PC-3 (cell line): ENCODE measurements at regions not wholly inside any gene's neighbourhood (a gene's known extent, or its start where the extent isn't known, plus 50 kb on each side); places are given as distances from the start of the nearest gene placed in this dataset.
"Not testable (repeated sequence)": the region's sequence is repeated elsewhere in the genome, so short reads cannot be mapped to it uniquely, and the experiment has no call there.

Experiments used
- ATAC-seq: fragments of 200-7000 bp; cut with Tn5 transposase; 2 replicates; pipeline ENCODE4 v1.9.1; 2020; ENCODE audit warnings: mild to moderate bottlenecking, moderate library complexity
- BruUV-seq: library from RNA; stranded (reverse); fragments of 400-500 nt; replicated peaks from 2 replicates; lab custom pipeline; 2021; lab: Mats Ljungman, UMichigan
- CTCF ChIA-PET: fragments of 300-600 bp; sonication (Branson Sonifier 250); formaldehyde crosslinking; loops from one replicate; lab custom pipeline; 2022; ENCODE audit warnings: antibody characterized with exemption; lab: Charles Lee
- POLR2A ChIA-PET: fragments of 300-600 bp; sonication (Branson Sonifier 250); formaldehyde crosslinking; loops from one replicate; lab custom pipeline; 2022; ENCODE audit warnings: antibody characterized with exemption; ENCODE audit not compliant: unreplicated experiment; lab: Charles Lee
- DNase-seq: peaks from one replicate; pipeline ENCODE4 v3.0.0-alpha.2; 2015
- H2AFZ ChIP-seq: fragments of 300-600 bp; sonication (generic); 2 replicates; pipeline ENCODE4 v1.6.0; 2016; ENCODE audit warnings: antibody characterized with exemption, low read length
- H3F3A ChIP-seq: fragments of 300-600 bp; sonication (generic); one replicate; pipeline ENCODE4 v1.6.0; 2017; ENCODE audit warnings: antibody characterized with exemption, low read length, control low read depth, mild to moderate bottlenecking; ENCODE audit not compliant: unreplicated experiment
- H3K27ac ChIP-seq: fragments of 300-600 bp; sonication (generic); 2 replicates; pipeline ENCODE4 v1.5.1; 2016; ENCODE audit warnings: mild to moderate bottlenecking, low read length
- H3K27me3 ChIP-seq: fragments of 300-600 bp; sonication (generic); 2 replicates; pipeline ENCODE4 v1.6.1; 2016; ENCODE audit warnings: low read length, mixed read lengths
- H3K36me3 ChIP-seq: fragments of 300-600 bp; sonication (generic); 2 replicates; pipeline ENCODE4 v1.6.1; 2016; ENCODE audit warnings: low read depth, mixed run types, low read length, mixed read lengths
- H3K4me1 ChIP-seq: fragments of 300-600 bp; sonication (generic); 2 replicates; pipeline ENCODE4 v1.5.1; 2016; ENCODE audit warnings: low read length; ENCODE audit not compliant: insufficient read depth
- H3K4me2 ChIP-seq: fragments of 300-600 bp; sonication (generic); 2 replicates; pipeline ENCODE4 v1.6.0; 2016; ENCODE audit warnings: low read length
- H3K4me3 ChIP-seq: fragments of 300-600 bp; sonication (generic); 2 replicates; pipeline ENCODE4 v1.5.1; 2016; ENCODE audit warnings: mild to moderate bottlenecking, low read length, mixed read lengths
- H3K79me2 ChIP-seq: fragments of 300-600 bp; sonication (generic); 2 replicates; pipeline ENCODE4 v1.6.1; 2017; ENCODE audit warnings: low read length, mixed read lengths
- H3K9ac ChIP-seq: fragments of 300-600 bp; sonication (generic); 2 replicates; pipeline ENCODE4 v1.6.0; 2016; ENCODE audit warnings: mild to moderate bottlenecking, low read length
- H3K9me2 ChIP-seq: fragments of 300-600 bp; sonication (generic); replicated peaks from 2 replicates; pipeline ENCODE4 v1.6.1; 2016; ENCODE audit warnings: mixed run types, low read length, mixed read lengths
- H3K9me3 ChIP-seq: fragments of 300-600 bp; sonication (generic); 2 replicates; pipeline ENCODE4 v1.6.1; 2016; ENCODE audit warnings: low read length, mixed read lengths
- H4K20me1 ChIP-seq: fragments of 300-600 bp; sonication (generic); 2 replicates; pipeline ENCODE4 v1.6.1; 2016; ENCODE audit warnings: low read length, mixed read lengths
- EZH2 ChIP-seq: fragments of 300-600 bp; sonication (generic); IDR thresholded peaks from one replicate; pipeline ENCODE4 v1.6.1; 2017; ENCODE audit warnings: antibody characterized with exemption, mild to moderate bottlenecking, low read length; ENCODE audit not compliant: unreplicated experiment
- EZH2phosphoT487 ChIP-seq: fragments of 300-600 bp; sonication (generic); IDR thresholded peaks from 2 replicates; pipeline ENCODE4 v1.6.1; 2018; ENCODE audit warnings: mild to moderate bottlenecking, antibody characterized with exemption, low read length, borderline replicate concordance
- intact Hi-C: fragments of 100-400 bp; cut with micrococcal nuclease; formaldehyde crosslinking; loops from 2 replicates; pipeline ENCODE4 v1.9.0; 2023
- TF ChIP-seq, protein P1 (sequence below): fragments of 300-600 bp; sonication (generic); conservative IDR thresholded peaks from 2 replicates; pipeline ENCODE4 v1.5.1; 2017; ENCODE audit warnings: antibody characterized with exemption, low read depth, mild to moderate bottlenecking, low read length

DNA sequence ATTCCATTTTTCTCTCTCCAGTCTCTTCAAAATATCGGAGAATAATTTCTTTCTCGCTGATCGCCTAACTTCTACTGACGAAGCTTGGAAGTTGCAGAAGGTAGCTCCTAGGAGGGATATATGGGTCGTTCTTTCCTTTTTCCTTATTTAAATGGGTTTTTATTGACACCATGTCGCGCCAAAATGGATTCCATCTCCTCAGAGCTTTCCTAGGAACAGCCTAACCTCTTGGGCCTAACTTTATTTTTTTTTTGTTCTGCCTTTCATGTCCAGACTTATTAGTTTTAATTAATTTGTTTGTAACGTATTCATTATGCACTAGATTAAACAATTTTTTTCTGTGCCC is 92.0 kb upstream of the XIST start:
- Histone ChIP-seq H3K9me3 (no peaks in the 10 kb centered on the region), H3K9me2 (no peaks in the 10 kb centered on the region), H3K27me3 (no peaks in the 10 kb centered on the region), H3K4me3 (peak overlapping the region; percentile 92), H3K9ac (peak overlapping the region; percentile 98), H3K27ac (peak overlapping the region; percentile 68), H3K4me2 (peak overlapping the region; percentile 96), H2AFZ (peak overlapping the region; percentile 100), H3K4me1 (peaks cover 10% of the 10 kb centered on the region), H4K20me1 (no peaks in the 10 kb centered on the region), H3K36me3 (peaks cover 6% of the 10 kb centered on the region), H3F3A (no peaks in the 10 kb centered on the region), H3K79me2 (peaks cover 51% of the 10 kb centered on the region)
- ChIA-PET CTCF (no interaction called here), POLR2A (no interaction called here)
- intact Hi-C loops = loop anchor here (1.0 kb wide), 1 partner anchor 89 kb away; no protein-coding TSS in a partner anchor
- TSS peak; percentile 65 for BruUV-seq
- ATAC-seq (no peak; the same call in 1 of the 2 replicates), DNase-seq (no peak)
- no peak for TF ChIP-seq EZH2phosphoT487
- no peak for TF ChIP-seq EZH2

- ATAC-seq = peak; percentile 96
- H3K9me2 ChIP-seq = no peaks in the 10 kb centered on the region
- POLR2A ChIA-PET = interaction anchor here (0.6 kb wide), 1 partner anchor 57 kb away, joined by 3 read pairs; no protein-coding TSS in a partner anchor
- no peaks in the 10 kb centered on the region for H4K20me1 ChIP-seq
- peaks cover 3% of the 10 kb centered on the region; the same call in 1 of the 2 replicates for H3K36me3 ChIP-seq
- peak overlapping the region; percentile 68 for H3K27ac ChIP-seq
- CTCF ChIA-PET = interaction anchor here (1.1 kb wide), 1 partner anchor 26 kb away, joined by 3 read pairs; no protein-coding TSS in a partner anchor
- H3K9me3 ChIP-seq = no peaks in the 10 kb centered on the region
- H3K79me2 ChIP-seq = peaks cover 46% of the 10 kb centered on the region
- DNase-seq = peak; percentile 89
- H3K4me3 ChIP-seq = peak overlapping the region; percentile 92
- intact Hi-C loops = loop anchor here (1.0 kb wide), 1 partner anchor 89 kb away; no protein-coding TSS in a partner anchor
- H3F3A ChIP-seq = no peaks in the 10 kb centered on the region
- BruUV-seq = TSS peak; percentile 99
- H3K27me3 ChIP-seq = no peaks in the 10 kb centered on the region
- no peak for TF ChIP-seq EZH2phosphoT487
- TF ChIP-seq EZH2 = no peak
- TF ChIP-seq, protein P1, sequence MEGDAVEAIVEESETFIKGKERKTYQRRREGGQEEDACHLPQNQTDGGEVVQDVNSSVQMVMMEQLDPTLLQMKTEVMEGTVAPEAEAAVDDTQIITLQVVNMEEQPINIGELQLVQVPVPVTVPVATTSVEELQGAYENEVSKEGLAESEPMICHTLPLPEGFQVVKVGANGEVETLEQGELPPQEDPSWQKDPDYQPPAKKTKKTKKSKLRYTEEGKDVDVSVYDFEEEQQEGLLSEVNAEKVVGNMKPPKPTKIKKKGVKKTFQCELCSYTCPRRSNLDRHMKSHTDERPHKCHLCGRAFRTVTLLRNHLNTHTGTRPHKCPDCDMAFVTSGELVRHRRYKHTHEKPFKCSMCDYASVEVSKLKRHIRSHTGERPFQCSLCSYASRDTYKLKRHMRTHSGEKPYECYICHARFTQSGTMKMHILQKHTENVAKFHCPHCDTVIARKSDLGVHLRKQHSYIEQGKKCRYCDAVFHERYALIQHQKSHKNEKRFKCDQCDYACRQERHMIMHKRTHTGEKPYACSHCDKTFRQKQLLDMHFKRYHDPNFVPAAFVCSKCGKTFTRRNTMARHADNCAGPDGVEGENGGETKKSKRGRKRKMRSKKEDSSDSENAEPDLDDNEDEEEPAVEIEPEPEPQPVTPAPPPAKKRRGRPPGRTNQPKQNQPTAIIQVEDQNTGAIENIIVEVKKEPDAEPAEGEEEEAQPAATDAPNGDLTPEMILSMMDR = no peak
- peak overlapping the region; percentile 98 for H3K9ac ChIP-seq
- peak overlapping the region; percentile 96 for H3K4me2 ChIP-seq
- peak overlapping the region; percentile 100 for H2AFZ ChIP-seq
- peaks cover 10% of the 10 kb centered on the region for H3K4me1 ChIP-seq
These were observed 91.4 kb upstream of the XIST start for GRCh38 chrX:73943693-73944562.

GRCh38 chrX:73940893-73941470 is 88.5 kb upstream of the XIST start:
- DNase-seq (no peak), ATAC-seq (no peak)
- intact Hi-C loops = no loop called here
- Histone ChIP-seq H3K4me1 (peaks cover 10% of the 10 kb centered on the region), H3K79me2 (peaks cover 18% of the 10 kb centered on the region), H3F3A (no peaks in the 10 kb centered on the region), H3K9ac (no peak overlapping the region), H3K9me2 (no peaks in the 10 kb centered on the region), H3K36me3 (no peaks in the 10 kb centered on the region), H3K4me3 (no peak overlapping the region), H3K27ac (no peak overlapping the region), H3K27me3 (no peaks in the 10 kb centered on the region), H2AFZ (no peak overlapping the region), H3K9me3 (no peaks in the 10 kb centered on the region), H4K20me1 (no peaks in the 10 kb centered on the region), H3K4me2 (no peak overlapping the region)
- no peak for TF ChIP-seq EZH2
- TF ChIP-seq, protein P1 = no peak
- no peak for TF ChIP-seq EZH2phosphoT487
- ChIA-PET POLR2A (no interaction called here), CTCF (interaction anchor here (0.6 kb wide), 1 partner anchor 1337 kb away, joined by 5 read pairs; no protein-coding TSS in a partner anchor)
- BruUV-seq = no TSS peak

DNA sequence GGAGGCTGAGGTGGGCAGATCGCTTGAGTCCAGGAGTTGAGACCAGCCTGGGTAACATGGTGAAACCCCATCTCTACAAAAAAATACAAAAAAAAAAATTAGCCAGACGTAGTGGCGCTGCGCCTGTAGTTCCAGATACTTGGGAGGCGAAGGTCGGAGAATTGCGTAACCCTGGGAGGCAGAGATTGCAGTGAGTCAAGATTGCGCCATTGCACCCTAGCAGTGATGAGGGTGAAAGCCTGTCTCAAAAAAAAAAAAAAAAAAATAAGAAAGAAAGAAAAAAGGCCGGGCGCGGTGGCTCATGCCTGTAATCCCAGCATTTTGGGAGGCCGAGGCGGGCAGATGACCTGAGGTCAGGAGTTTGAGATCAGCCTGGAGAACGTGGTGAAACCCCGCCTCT is 85.3 kb upstream of the XIST start:
- intact Hi-C loops, ATAC-seq, H2AFZ ChIP-seq, H3K4me3 ChIP-seq, H3K9me2 ChIP-seq, H3K4me1 ChIP-seq, H3F3A ChIP-seq, CTCF ChIA-PET, H3K9me3 ChIP-seq, H4K20me1 ChIP-seq, DNase-seq, BruUV-seq, POLR2A ChIA-PET, H3K79me2 ChIP-seq, H3K27ac ChIP-seq, H3K4me2 ChIP-seq, H3K9ac ChIP-seq, H3K27me3 ChIP-seq, H3K36me3 ChIP-seq: not testable (repeated sequence)
